NCI-H1436 treated with DMSO at 0.1 percent for 48 hours (cell line): ENCODE measurements at regions not wholly inside any gene's neighbourhood (a gene's known extent, or its start where the extent isn't known, plus 50 kb on each side); places are given as distances from the start of the nearest gene placed in this dataset.
"Not testable (repeated sequence)": the region's sequence is repeated elsewhere in the genome, so short reads cannot be mapped to it uniquely, and the experiment has no call there.

Experiments used
- DNase-seq: peaks from one replicate; lab custom pipeline; 2025; lab: John Stamatoyannopoulos, UW

- DNase-seq = no peak
These were observed 1234.3 kb upstream of the B3GALT2 start for GRCh38 chr1:194420706-194421105.

GRCh38 chr1:194419721-194420120, 1233.3 kb upstream of the B3GALT2 start:
- no peak for DNase-seq

- DNase-seq = no peak
These were observed 1224.3 kb upstream of the B3GALT2 start for GRCh38 chr1:194410756-194411155.

DNA sequence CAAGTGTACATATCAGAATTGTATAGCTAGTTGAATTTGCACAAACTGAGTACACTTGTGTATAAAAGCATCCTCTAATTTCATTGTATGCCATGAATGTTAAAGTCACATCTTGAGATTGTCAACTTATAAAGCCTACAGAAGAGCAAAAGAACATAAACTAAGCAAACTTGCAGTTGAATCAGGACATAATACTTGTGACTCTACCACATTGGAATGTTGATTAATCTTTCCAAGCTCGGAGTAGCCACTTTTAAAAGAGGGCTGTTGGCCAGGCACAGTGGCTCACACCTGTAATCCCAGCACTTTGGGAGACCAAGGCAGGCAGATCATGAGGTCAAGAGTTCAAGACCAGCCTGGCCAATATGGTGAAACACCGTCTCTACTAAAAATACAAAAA, 1220.8 kb upstream of the B3GALT2 start:
- DNase-seq = not testable (repeated sequence)

DNA sequence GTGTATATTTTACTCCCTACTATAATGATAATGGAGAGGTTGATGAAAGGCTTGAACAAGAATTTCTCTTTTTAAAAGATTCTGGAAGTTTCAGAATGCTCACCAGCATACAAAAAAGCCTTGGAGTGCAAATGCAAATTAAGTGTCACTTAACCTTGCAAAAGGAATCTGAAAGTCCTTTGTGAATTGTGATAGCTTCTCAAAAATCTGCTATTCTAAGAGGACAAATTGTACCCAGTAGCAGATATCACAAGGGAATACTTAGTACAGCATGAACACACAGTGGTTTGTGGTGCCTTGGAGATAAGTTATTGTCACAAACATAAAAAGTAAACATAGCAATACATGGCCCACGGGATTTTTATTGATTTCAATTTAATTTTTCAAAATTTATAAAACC, 1208.3 kb upstream of the B3GALT2 start:
- DNase-seq = no peak

DNA sequence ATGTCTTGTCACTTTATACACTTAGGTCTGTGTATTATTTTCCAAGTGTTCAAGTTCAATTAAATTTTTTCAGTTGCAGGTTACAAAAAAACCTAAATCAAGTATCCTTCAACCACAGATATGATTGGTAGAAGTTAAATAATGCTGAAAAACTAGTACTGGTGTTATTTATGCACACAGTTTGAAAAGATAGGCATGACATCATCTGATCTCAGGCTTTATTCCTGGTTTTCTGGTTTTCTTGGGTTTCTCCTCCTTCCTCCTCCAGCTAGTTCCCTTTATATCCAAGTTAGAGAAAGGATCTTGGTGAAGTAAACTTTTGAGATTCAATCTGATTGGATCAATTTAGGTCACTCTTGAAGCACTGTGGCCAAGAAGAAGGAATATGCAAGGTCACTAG, 1201.1 kb upstream of the B3GALT2 start:
- no peak for DNase-seq

GRCh38 chr1:194378517-194378916, 1192.1 kb upstream of the B3GALT2 start:
- no peak for DNase-seq

DNA sequence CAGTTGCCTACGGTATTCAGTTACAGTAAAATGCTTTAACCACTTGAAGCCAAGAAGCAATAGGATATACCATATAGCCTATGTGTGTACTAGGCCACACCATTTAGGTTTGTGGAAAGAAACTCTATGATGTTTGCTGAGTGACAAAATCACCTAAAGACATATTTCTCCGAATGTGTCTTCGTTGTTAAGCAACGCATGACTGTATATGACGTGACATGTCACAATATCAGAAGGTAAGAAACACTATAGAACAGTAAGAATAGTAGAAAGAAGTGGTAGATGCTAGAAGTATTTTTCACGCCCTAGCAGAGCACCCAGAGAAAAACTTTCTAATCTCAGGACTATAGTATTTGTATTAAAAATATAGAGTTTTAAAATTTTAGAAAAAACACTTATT, 1188.2 kb upstream of the B3GALT2 start:
- DNase-seq = no peak

- DNase-seq = no peak
These were observed 1185.9 kb upstream of the B3GALT2 start for GRCh38 chr1:194372266-194372665.

DNA sequence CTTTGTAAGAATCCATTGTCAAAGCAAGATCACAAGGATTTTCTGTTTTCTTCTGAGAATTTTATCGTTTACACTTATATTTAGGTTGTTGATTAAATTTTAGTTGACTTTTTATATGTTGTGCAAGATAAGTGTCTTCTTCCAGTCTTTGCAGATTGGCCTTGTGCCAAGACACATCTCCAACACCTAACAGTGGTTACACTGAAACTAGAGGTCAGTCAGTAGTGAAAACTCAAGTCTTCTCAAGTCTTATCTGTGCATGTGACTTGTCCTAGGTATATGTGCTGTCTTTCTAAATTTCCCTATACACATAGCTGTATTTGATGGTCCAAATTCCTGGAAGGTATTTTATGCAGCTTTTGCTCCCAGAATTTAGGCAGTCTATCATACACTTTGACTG, 1183.2 kb upstream of the B3GALT2 start:
- DNase-seq = no peak

DNA sequence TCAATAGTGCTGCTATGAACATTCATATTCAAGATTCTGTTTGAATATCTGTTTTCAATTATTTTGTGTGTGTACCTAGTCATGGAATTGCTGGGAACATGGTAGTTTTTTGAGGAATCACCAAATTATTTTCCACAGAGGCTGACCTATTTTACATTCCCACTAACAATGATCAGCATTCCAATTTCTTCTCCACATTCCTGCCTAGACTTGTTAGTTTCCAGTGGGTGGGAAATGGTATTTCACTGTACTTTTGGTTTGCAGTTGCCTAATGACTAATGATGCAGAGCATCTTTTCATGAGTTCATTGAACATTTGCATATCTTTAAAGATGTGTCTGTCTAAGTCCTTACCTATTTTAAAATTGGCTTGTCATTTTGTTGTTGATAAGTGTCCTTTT, 1182.6 kb upstream of the B3GALT2 start:
- no peak for DNase-seq

- no peak for DNase-seq
These were observed 1180.7 kb upstream of the B3GALT2 start for GRCh38 chr1:194367121-194367520.

DNA sequence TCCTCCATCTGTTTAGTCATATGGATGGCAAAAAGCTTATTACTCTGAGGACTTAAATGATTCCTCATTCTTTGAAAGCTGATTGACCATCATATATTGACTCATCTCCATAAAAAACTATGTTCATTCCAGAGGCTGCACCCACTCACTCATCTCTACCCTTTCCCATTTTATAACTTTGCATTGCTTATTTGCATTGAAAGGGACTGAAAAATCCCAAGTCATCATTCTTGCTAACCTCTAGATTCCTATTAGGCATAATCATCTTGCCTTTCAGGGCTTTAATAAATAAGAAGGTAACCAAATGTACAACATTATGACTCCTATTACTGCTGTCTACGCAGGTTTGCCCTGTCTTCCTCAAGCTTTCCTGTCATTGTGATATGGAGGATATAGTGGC, 1180.3 kb upstream of the B3GALT2 start:
- DNase-seq = no peak

DNA sequence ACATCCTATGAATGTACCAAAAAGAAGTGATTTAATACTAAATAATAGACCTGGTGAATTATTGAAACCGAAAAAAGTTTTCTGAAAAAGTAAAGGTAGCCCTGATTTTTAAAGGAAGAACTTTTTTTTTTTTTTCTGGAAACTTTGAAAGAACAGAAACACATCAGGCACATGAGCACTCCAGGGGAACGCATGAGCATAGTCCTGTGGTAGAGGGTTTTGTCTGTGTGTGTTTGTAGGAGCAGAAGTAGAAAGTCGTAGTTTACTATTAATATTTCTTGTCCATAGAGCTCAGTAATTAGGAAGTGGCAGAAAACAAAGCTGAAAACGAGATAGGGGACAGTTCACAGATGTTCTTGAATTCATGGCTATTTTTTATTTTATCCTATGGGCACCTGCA, 1175.9 kb upstream of the B3GALT2 start:
- DNase-seq = no peak

- DNase-seq = no peak
These were observed 1175.1 kb upstream of the B3GALT2 start for GRCh38 chr1:194361374-194362131.

DNA sequence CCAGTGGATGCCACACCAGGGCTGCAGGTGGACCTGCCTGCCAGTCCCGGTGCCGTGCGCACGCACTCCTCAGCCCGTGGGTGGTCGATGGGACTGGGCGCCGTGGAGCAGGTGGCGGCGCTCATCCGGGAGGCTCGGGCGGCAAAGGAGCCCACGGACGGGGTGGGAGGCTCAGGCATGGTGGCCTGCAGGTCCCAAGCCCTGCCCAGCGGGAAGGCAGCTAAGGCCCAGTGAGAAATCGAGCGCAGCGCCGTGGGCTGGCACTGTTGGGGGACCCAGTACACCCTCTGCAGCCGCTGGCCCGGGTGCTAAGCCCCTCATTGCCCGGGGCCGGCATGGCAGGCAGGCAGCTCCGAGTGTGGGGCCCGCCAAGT, 1171.8 kb upstream of the B3GALT2 start:
- no peak for DNase-seq

DNA sequence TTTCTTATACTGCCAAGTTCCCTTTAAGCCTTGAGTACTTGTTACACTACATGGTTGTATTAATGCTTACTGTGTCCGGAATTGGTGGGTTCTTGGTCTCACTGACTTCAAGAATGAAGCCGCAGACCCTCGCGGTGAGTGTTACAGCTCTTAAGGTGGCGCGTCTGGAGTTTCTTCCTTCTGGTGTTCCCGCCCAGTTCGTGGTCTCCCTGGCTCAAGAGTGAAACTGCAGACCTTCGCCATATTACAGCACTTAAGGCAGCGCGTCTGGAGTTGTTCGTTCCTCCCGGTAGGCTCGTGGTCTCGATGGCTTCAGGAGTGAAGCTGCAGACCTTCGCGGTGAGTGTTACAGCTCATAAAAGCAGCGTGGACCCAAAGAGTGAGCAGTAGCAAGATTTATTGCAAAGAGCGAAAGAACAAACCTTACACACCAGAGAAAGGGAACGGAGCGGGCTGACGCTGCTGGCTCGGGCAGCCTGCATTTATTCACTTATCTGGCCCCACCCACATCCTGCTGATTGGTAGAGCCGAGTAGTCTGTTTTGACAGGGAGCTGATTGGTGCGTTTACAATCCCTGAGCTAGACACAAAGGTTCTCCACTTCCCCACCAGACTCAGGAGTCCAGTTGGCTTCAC, 1171.3 kb upstream of the B3GALT2 start:
- DNase-seq = not testable (repeated sequence)

GRCh38 chr1:194355488-194356106, 1169.2 kb upstream of the B3GALT2 start:
- DNase-seq = no peak

- DNase-seq = no peak
These were observed 1166.7 kb upstream of the B3GALT2 start for GRCh38 chr1:194353121-194353520.

DNA sequence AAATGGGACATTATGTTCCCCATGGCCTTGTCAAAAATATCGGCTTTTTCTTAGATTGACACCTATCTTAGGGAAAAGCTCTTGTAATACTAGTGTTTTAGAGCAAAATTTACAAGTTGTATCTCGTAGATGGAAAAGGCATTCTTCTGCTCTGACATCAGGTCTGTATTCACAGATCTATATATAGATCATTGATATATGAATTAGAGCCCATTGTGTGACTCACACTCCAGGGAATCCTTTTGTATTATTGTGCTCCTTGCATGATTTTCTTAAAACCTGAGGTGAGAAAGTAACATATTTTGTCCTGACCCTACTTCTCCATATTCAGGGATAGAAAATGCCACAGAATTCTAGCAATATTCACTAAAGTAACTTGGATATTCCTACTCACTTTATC, 1160.8 kb upstream of the B3GALT2 start:
- no peak for DNase-seq

DNA sequence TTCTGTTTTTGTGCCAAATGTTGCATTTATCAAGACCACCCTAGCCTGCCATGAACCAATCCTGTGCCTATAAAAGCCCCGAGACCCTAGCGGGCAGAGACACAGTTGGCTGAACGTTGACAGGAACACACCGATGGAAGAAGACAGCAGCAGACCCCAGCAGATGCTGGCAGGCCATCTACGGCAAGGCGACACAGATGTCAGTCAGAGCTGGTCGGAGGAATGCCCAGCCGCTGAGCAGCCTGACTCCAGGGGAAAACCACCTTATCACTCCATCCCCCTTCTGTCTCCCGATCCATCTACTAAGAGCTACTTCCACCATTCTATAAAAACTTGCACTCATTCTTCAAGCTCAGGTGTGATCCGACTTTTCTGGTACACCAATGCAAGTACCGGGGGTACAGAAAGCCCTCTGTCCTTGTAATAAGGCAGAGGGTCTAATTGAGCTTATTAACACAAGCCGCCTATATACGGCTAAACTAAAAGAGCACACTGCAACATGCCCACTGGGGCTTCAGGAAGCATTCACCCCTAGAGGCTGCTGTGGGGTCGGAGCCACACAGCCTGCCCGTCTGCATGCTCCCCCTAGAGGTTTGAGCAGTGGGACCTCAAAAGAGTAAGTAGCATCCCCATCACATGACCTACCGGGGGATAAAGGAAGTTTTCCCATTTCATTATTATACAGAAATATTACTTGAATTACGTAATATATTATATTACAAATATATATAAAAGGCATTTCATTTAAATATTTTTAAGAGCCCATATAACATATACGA, 1156.3 kb upstream of the B3GALT2 start:
- DNase-seq = no peak

DNA sequence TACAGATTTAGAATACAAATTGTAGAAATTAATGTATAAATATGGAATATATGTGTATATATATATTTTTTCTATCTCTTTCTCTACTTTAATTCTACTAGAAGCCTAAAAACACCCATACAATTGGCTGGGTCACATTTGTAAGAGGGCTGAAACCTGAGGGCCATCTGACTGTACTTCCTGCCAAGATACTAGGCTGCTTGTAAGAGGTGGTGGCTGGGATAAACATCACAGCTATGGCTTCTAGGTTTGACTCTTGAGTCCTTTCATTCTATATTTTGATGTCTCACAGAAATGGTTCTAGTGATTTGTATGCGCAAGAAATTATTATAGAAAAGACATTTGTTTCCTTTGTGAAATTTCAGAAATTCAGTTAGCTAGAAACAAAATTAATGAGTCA, 1155.2 kb upstream of the B3GALT2 start:
- no peak for DNase-seq

DNA sequence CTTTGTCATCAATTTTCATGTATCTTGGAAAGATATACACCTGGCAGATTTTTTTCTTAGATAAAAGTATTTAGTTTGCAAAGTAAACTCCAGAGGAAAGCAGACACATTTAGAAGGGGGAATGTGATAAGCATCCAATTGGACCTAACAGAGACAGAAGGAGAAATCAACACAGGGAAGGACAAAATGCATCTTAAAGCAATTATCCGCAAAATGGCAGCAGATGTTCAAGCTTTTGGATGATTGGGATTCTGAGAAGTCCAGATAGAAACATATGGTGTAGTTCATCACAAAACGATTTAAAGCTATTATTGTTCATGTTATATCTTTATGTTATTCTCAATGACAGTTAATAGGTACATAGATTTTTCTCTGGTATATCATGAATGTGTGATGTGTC, 1153.1 kb upstream of the B3GALT2 start:
- DNase-seq = no peak
